SIG-M5 treated with dmso at 0.1 percent for 504 hours (cell line): ENCODE measurements at regions not wholly inside any gene's neighbourhood (a gene's known extent, or its start where the extent isn't known, plus 50 kb on each side); places are given as distances from the start of the nearest gene placed in this dataset.
"Not testable (repeated sequence)": the region's sequence is repeated elsewhere in the genome, so short reads cannot be mapped to it uniquely, and the experiment has no call there.

ENCODE experiments used
- DNase-seq: peaks from one replicate; lab custom pipeline; 2025; ENCODE audit not compliant: unreplicated experiment; lab: John Stamatoyannopoulos, UW

GRCh38 chr2:143890798-143891197 is 629.1 kb downstream of the ZEB2 start:
- DNase-seq, result no peak

- DNase-seq, result no peak
Observed at GRCh38 chr2:143889216-143889615, 630.7 kb downstream of the ZEB2 start.

GRCh38 chr2:143885461-143885860 is 634.5 kb downstream of the ZEB2 start:
- DNase-seq, result no peak

GRCh38 chr2:143881246-143881645 is 638.7 kb downstream of the ZEB2 start:
- DNase-seq, result no peak

DNA sequence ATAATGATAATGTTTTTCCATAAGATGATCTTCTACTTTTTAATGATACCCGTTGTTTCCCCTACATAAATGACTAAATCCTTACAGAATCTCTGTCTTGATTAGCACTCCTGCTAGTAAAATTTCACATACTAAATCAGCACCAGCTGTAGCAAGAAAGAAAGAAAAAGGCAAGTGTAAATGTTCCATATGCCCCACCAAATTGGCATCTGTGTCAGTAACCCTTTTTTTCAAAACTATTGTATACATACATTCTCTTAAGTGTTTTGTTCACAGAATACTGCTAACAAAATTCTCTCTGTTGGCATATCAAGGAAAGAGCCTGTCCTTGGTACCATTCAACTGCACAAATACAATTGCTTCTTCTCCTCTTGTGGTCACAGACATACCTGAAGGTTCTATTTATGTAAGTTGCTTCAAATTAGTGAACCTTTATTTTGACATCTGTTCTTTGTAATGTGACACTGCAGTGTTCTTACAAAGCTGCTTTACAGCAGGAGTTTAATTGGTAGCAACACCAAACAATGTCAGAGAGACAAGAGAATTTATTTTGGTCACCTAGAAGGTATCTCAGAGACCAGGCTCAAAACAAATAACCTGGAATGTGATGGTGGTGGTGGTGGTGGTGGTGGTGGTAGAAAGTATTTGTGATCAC is 641.9 kb downstream of the ZEB2 start:
- DNase-seq, result no peak

DNA sequence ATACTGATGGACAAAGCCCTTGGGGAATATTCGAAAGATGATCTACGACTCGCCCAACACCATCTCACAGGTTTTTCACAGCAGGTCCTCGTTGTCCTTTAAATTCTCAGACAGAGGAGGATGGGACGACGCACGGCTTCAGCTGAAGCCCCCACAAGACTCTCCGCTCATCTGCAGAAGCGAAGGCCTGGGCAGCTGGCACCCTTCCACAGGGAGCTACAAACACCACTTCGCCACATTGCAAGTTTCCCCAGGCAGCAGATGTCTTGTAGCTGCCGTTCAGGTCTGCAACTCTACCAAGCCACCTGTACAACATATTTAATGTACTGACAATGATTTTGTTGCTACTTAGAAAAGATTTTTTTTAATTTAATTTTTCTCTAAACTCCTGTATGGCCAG is 642.9 kb downstream of the ZEB2 start:
- no peak for DNase-seq

DNA sequence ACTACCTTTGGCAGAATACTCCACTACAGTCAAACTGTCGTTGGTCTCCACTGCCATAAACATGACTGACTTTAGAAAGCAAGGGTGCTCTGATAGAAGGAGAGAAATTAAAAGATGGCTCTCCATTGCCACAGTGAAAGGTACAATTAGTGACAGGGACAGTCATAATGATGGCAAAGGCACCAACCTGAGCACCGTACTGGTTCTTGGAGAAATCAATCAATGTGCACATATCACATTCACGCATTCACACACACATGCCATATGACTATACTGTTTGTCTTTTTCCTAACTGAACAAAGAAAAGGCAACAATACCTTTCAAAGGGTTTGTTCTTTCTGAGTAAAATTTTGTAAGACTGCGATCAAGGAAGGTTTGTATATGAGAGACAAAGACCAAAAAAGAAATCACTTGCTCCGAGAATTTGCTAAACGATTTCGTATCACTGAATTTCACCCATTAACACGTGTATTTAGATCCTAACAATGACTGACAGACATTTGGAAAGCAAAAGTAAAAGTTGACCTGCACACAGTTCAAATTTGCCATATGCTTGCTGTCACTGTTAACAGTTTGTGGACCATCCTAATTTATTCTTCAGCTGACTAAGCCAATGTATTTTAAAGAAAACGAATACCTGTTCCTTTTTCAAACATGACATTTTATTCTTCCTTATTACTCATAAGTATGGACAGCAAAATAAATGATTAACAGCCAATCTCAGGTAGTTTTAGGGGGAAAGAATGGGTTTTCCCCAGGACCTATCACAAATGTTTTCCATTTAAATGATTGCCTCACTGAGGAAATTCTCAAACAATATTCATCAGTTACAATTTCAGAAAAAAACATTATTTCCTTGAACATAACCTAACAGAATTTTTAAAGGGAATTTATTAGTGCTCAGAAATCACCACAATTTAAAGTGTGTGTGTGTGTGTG is 644.4 kb downstream of the ZEB2 start:
- DNase-seq, result no peak

GRCh38 chr2:143873886-143874285 is 646.0 kb downstream of the ZEB2 start:
- no peak for DNase-seq

DNA sequence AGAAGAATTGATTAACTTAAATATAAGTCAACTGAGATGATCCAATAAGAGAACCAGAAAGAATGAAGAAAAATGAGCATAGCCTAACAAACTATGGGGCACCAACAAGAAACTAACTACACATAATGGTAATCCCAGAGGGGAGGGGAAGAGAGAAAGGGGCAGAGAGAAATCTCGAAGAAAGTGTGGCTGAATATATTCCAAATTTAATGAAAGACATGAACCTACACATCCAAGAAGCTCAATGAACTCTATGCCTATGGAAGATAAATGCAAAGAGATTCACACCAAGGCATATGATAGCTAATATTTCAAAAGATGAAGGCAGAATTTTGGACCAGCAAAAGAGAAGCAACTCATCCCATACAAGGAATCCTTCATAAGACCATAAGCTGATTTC is 649.2 kb downstream of the ZEB2 start:
- no peak for DNase-seq

DNA sequence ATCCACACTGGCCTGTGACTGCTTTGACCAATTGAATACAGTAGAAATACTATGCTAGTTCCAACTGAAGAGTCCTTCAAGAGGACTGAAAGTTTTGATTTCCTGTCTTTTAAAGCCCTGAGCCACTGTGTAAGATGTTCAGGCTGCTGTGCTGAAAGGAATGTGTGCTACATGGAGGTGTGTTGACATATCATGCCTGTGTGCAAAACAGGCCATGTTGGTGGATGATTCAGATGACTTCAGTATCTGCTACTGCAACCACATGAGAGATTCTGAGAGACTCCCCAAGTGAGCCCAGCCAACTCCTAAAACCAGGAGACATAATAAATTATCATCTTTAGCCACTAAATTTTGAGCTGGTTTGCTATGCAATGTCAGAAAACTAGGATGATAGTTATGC is 662.9 kb downstream of the ZEB2 start:
- no peak for DNase-seq

- DNase-seq, result no peak
Observed at GRCh38 chr2:143852759-143853158, 667.2 kb downstream of the ZEB2 start.

GRCh38 chr2:143850084-143850483 is 669.8 kb downstream of the ZEB2 start:
- no peak for DNase-seq

DNA sequence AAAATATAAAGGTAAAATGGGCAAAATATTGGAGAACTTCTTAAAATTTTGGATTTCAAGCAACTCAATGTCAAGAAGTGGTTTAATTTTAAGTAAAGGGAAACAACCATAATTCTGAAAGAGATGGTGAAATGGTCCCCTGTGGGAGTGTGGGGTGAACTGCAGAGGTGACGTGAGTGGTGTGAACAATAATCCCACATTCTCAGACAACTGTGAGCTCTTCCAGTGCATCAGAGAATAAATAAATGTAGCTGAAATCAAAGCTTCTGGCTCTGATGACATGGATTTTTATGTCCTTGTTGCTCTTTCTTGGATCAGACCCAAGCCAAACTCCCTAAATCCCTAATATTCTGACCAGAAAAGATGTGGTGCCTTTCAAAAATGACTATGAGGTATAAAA is 672.7 kb downstream of the ZEB2 start:
- DNase-seq, result no peak

DNA sequence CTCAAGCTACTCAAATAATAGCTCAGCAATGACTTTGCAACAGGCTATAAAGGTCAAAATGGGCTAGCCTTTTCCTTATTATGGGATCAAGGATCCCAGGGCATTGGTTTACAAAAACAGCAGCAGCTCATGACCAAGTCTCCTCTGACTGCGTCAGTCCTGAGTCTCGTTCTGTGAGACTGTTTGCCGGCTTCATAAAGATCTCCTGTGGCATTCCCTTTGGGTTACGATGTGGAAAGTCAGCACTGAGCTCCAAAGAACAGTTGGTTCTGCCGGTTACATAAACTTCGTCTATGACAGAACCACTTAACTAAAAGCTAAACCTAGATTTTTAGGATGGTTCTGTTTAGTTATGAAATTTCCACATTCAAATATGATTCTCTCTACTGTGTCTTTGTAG is 674.9 kb downstream of the ZEB2 start:
- no peak for DNase-seq

DNA sequence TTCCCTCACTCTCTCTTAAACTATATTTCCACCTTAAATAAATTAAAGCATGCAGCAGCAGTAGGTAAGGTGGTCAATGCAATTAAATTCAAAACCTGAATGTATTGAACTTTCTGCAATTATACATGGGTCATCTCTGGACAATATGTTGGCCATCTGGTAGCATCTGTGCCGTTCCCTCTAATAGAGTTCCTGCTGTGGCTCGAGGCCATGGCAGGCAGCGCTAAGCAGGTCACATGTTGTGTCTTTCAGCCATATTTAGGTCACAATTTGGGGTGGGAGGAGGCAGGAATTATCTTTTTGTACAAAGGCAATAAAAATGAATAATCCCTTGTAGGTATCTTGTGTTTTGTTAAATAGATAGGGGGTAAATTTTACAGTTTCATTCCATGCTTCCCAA is 676.2 kb downstream of the ZEB2 start:
- DNase-seq, result no peak

GRCh38 chr2:143842836-143843235 is 677.1 kb downstream of the ZEB2 start:
- no peak for DNase-seq

- DNase-seq, result no peak
Observed at GRCh38 chr2:143841935-143842334, 678.0 kb downstream of the ZEB2 start.

DNA sequence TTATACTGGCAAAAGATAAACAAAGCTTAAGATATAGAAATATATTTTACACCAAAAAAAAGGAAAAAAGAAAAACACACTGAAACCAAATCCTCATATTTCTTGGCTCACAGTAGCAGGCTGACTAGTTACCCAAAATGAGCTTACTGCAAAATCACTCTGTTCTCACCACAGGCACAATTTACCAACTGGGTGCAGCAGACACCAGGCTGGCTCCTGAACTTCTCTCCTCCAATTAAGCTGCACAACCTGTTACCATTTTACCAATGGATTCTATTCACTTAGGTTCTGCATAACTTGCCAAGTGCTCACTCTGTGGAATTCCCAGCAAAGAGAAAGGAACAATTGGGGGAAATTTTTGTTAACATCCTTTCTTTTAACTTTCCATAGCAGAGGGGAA is 679.3 kb downstream of the ZEB2 start:
- no peak for DNase-seq

DNA sequence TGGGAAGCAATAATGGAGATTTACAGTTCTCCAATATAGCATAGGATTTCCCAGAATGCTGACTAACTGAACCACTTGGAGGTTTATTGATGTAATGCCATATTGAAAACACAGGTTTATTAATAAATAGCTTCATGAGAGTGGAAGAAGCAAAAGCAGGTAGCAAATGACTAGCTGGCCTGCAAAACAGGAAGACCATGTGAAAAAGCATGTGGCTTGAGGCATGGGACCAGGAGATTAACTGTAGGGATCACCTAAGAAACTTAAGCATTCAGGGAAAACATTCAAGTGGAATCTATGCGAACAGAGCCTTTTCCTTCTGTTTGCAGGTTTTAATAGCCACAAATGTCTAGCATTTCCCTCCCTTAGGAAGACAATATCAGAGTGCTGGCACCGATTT is 679.7 kb downstream of the ZEB2 start:
- DNase-seq, result no peak

DNA sequence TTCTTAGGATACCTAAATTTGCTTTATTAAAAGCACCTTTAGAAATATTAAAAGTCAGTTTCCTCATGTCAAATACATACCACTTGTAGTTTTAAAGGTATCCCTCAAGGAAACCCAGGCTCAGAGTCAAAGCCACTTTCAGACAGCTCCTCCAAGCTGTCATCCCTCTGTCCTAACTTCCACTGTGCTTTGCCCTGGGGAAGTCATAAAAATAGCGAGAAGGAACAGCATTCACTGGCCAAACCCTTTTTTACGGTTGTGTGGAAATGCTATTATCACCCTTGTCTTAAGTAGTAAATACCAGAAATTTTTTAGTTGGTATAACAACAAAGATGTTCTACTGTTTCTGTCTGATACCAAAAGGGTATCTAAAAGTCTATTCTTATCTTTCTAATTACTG is 680.5 kb downstream of the ZEB2 start:
- DNase-seq, result no peak

- DNase-seq, result not testable (repeated sequence)
Observed at GRCh38 chr2:143837055-143837454, 682.9 kb downstream of the ZEB2 start.

DNA sequence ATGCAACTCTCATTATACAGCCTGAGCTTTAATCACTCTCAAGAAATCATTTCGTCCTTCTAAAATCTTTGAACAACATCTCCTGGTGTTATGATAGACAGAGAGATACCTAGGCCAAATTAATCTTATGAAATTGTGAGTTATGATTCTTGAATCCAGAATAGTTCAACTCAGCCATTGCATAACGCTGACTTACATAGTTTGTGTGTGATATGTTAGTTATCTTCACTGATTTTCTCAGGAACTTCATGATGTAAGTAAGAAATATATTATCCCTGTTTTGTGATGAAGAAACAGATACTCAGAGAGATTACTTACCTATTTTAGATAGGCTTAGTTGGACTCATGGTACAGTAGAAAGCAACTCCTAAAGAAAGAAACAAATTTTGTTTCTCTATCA is 684.4 kb downstream of the ZEB2 start:
- DNase-seq, result no peak
